ENCODE measurements at regions not wholly inside any gene's neighbourhood (a gene's known extent, or its start where the extent isn't known, plus 50 kb on each side); places are given as distances from the start of the nearest gene placed in this dataset.
A peak's percentile ranks its signal among the peaks of the same experiment; 100 is the strongest.

DNA sequence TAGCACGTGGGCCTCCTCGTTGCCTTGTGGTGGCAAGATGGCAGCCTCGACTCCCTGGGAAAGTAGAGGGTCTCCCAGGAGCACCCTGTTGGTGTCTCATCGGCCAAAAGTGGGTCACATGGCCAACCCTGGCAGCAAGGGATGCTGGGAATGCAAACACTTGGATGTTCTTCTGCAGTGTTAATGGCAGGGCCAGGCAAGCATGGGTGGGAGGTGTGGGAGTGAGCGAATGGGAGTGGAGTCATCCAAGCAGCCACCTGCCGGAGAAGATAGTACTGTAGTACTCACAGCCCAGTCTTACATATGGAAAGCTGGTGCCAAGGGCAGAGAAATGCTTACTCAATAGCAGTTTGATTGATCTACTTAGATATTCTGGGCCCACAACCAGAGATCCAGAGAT lies 122.2 kb downstream of the INHBB start:
- intact Hi-C loops (cut with DNase I) = no loop called here
- DNase-seq (ENCODE audit: low spot score) = peak; percentile 50

GRCh38 chr2:120469426-120469825 lies 123.5 kb downstream of the INHBB start:
- intact Hi-C loops (cut with DNase I) = no loop called here
- DNase-seq (ENCODE audit: low spot score) = peak; percentile 72

GRCh38 chr2:120470041-120470965 lies 124.4 kb downstream of the INHBB start:
- intact Hi-C loops (cut with DNase I) = loop anchor here in 1 of 2 donors (5.0 kb wide), 1 partner anchor 1272 kb away; no protein-coding TSS in a partner anchor
- peak; percentile 94 for DNase-seq (ENCODE audit: low spot score)

- DNase-seq (ENCODE audit: low spot score) = peak; percentile 68
- intact Hi-C loops (cut with DNase I) = loop anchor here in 1 of 2 donors (5.0 kb wide), 1 partner anchor 1271 kb away; no protein-coding TSS in a partner anchor
Measured at GRCh38 chr2:120471166-120471565, 125.2 kb downstream of the INHBB start.

- DNase-seq (ENCODE audit: low spot score) = peak; percentile 0
- intact Hi-C loops (cut with DNase I) = loop anchor here in 1 of 2 donors (5.0 kb wide), 1 partner anchor 1270 kb away; no protein-coding TSS in a partner anchor
Measured at GRCh38 chr2:120472031-120472430, 126.1 kb downstream of the INHBB start.

- intact Hi-C loops (cut with DNase I) = loop anchor here in 1 of 2 donors (5.0 kb wide), 1 partner anchor 1269 kb away; no protein-coding TSS in a partner anchor
- peak; percentile 42 for DNase-seq (ENCODE audit: low spot score)
Measured at GRCh38 chr2:120472891-120473309, 127.0 kb downstream of the INHBB start.

DNA sequence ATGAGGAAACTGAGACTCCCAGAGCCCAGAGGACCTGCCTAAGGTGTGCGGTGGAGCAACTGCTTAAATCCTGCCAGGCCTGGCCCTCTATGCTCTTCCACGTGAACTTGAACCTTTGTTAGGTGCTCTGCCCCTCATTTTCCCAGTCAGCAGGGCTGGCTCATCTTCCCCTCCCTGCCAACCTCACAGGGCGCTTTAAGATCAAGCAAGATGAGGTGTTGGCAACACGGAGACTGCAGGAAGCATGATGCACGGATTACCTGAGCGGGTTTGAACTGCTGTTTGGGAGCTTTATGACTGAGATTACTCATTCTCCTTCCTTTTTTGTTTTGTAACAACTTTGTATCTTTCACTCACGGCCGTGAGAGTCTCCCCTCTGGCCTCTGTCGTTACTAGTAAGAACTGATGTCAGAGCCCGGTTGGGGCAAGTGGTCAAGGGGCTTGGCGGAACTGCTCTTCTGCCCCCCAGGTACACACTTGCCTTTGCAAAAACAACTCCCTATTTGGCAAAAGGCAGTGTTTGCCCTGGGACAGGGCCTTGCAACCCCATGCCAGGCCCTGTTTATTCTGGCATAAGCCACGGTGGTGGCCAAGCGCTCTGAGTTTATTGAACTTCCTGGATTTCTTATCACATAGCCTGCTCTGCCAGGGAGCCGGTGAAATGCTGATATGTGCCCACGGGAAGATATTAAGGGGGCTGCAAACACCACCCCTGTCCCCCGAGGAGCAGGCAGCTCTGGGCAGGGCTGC lies 127.8 kb downstream of the INHBB start:
- DNase-seq (ENCODE audit: low spot score) = no peak
- intact Hi-C loops (cut with DNase I) = loop anchor here in 1 of 2 donors (5.0 kb wide), 1 partner anchor 1269 kb away; no protein-coding TSS in a partner anchor

DNA sequence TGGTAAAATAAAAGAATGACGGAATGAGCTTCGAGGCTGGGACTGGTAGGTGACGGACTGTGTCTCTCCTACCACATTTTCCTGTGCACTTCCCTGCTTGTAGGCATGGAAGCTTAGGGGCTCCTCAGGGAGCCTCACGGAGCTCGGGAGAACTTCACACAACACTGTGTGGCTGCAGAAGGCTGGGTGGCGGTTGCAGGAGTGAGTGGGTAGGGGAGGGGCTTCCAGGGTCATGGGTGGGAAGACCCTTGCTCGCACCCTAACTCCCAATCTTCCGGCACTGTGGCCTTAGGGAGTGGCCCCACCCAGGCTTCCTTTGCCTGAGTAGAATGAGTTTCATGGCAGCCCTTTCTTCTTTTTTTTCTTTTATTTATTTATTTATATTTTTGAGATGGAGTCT lies 128.6 kb downstream of the INHBB start:
- no peak for DNase-seq (ENCODE audit: low spot score)
- intact Hi-C loops (cut with DNase I) = loop anchor here in 1 of 2 donors (5.0 kb wide), 1 partner anchor 1268 kb away; no protein-coding TSS in a partner anchor

DNA sequence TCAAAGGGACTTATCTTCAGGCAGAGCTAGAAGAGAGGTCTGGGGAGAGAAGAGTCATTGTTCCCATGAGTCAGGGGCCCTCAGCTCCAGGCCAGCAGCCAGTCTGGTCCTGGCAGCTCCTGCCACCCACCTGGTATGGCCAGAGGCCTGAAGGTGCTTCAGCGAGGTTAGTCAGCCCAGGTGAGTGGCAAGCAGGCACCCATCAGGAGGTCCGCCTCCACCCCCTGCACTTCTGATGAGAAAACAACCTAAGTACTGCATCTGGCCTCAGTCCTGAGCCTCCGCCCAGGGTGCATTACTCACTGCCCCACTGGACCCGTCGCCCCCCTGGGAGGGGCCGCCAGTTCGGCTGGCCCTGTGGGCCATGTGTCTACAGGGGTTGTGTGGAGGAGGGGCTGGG lies 130.2 kb downstream of the INHBB start:
- intact Hi-C loops (cut with DNase I) = no loop called here
- DNase-seq (ENCODE audit: low spot score) = no peak

GRCh38 chr2:120477198-120477597 lies 131.3 kb downstream of the INHBB start:
- DNase-seq (ENCODE audit: low spot score) = no peak
- intact Hi-C loops (cut with DNase I) = no loop called here

- DNase-seq (ENCODE audit: low spot score) = no peak
- intact Hi-C loops (cut with DNase I) = no loop called here
Measured at GRCh38 chr2:120477831-120478481, 132.0 kb downstream of the INHBB start.

DNA sequence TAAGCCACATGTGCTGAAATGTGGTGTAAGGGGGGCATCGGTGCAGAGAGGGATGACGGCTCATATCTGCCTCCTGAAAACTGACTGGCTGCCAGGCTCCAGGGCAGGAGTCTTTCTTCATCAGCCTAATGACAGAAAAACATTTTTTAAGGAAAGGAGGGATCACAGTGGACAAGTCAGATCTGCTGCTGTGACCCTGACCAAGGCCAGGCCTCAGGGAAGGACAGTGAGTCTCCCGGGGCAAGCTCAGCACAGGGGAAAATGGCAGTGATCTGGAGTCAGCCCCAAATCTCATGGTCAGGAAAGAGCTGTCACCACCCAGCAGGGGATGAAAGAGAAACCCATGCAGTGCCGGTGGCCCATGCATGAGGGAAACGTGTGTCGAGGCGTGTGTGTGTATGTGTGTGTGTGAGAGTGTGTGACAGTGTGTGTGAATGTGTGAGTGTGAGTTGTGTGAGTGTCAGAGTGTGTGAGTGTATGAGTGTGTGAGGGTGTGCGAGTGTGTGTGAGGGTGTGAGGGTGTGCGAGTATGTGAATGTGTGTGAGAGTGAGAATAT lies 134.5 kb downstream of the INHBB start:
- intact Hi-C loops (cut with DNase I) = no loop called here

DNA sequence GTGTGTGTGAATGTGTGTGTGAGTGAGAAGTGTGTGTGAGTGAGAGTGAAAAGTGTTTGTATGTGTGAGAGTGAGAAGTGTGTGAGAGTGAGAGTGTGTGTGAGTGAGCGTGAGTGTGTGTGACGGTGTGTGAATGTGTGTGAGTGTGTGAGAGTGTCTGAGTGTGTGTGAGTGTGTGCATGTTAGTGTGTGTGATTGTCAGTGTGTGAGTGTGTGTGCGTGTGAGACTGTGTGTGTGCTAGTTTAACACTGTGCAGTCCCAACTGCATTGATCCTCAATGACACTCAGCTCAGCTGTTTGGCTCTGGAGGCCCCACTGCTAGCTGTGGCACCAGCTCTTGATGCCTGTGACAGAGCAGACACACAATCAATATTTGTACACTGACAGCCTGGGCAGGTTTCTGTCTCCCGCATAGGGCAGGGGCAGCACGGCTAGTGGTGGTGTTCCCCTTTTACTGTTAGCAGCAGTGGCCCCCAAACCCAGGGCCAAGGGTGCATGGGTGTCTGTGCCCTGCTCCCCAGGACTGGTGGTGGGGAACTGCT lies 135.0 kb downstream of the INHBB start:
- no peak for DNase-seq (ENCODE audit: low spot score)
- intact Hi-C loops (cut with DNase I) = no loop called here

More for the DNA sequence above, 134.5 kb downstream of the INHBB start:
- DNase-seq (ENCODE audit: low spot score) = no peak

DNA sequence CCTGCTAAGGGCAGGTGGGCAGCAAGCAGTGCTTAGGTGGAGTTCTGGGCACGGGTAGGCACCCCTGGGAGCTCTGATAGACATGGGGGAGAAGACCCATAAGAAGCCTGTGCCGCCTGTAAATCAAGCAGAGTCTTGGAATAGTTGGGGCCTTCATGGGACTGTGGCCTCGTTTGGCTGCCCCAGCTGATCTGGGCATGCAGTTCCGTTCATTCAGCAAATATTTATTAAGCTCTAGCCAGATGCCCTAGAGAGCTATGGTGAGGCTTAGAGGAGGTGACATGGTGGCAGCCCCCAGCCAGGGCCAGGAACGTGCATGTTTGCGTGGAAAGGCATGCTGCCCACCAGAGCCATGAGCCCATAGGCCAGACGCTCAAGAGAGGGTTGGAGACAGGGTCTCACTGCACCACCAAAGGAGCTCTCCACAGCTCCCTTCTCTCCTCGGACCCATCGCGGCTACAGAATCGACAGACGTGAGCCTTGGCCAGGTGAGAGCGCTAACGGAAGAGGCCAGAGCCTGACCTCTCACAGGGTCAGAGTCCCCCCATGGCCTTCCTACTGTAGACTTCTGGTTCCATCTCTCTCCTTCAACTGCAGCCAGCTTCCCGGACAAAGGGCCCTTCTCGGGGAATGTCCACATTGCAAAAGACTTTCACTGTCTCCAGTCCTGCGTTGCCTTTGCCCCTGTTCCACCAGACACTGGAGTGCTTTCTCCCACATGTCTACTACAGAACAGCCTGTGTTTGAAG lies 135.7 kb downstream of the INHBB start:
- intact Hi-C loops (cut with DNase I) = no loop called here
- DNase-seq (ENCODE audit: low spot score) = peak; percentile 60

DNA sequence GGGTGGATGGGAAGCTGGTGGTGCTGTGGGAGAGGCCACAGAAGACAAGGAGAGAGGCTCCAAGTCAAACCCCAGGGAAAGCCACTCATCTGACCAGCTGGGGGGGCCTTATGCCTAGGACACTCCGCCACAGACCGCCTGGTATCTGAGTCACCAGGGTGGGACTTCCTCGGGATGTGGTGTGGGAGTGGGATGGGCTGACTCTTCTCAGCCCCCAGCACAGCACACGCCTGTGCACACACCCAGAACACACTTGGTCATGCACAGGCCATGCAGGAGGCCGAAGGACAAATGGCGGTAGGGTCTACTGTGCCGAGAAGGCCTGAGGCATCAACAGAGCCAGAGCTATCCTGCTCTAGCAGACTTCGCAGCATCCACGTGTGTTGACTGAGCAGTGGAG lies 136.4 kb downstream of the INHBB start:
- intact Hi-C loops (cut with DNase I) = no loop called here
- DNase-seq (ENCODE audit: low spot score) = peak; percentile 49

GRCh38 chr2:120483355-120483754 lies 137.4 kb downstream of the INHBB start:
- peak; percentile 49 for DNase-seq (ENCODE audit: low spot score)
- intact Hi-C loops (cut with DNase I) = no loop called here

GRCh38 chr2:120485096-120485495 lies 139.2 kb downstream of the INHBB start:
- intact Hi-C loops (cut with DNase I) = no loop called here
- DNase-seq (ENCODE audit: low spot score) = no peak

GRCh38 chr2:120486441-120486840 lies 140.5 kb downstream of the INHBB start:
- intact Hi-C loops (cut with DNase I) = no loop called here
- no peak for DNase-seq (ENCODE audit: low spot score)

All from posterior vena cava (tissue), 2 donors.